Left colon (tissue), 2 donors: ENCODE measurements at regions not wholly inside any gene's neighbourhood (a gene's known extent, or its start where the extent isn't known, plus 50 kb on each side); places are given as distances from the start of the nearest gene placed in this dataset.
A peak's percentile ranks its signal among the peaks of the same experiment; 100 is the strongest.

Experiments used
- ATAC-seq: fragments of 200-7000 bp; cut with Tn5 transposase; one replicate; pipeline ENCODE4 v1.9.1; 2020; ENCODE audit warnings: mild to moderate bottlenecking, moderate library complexity
- DNase-seq, 2 donors: peaks; one replicate each; pipeline ENCODE4 v3.0.0-alpha.2; 2020
- intact Hi-C, 2 donors: fragments of 100-400 bp; cut with DNase I in 1 of 2; cut with micrococcal nuclease in 1 of 2; formaldehyde crosslinking; loops; one replicate each; pipeline versions ENCODE4 v1.11.2 to v1.14.0; 2022; cut with DNase I, micrococcal nuclease
- donor health status: DM: no; HTN: no; CAD: no.
- donor health status: DM: yes; HTN: yes; CAD: no.

DNA sequence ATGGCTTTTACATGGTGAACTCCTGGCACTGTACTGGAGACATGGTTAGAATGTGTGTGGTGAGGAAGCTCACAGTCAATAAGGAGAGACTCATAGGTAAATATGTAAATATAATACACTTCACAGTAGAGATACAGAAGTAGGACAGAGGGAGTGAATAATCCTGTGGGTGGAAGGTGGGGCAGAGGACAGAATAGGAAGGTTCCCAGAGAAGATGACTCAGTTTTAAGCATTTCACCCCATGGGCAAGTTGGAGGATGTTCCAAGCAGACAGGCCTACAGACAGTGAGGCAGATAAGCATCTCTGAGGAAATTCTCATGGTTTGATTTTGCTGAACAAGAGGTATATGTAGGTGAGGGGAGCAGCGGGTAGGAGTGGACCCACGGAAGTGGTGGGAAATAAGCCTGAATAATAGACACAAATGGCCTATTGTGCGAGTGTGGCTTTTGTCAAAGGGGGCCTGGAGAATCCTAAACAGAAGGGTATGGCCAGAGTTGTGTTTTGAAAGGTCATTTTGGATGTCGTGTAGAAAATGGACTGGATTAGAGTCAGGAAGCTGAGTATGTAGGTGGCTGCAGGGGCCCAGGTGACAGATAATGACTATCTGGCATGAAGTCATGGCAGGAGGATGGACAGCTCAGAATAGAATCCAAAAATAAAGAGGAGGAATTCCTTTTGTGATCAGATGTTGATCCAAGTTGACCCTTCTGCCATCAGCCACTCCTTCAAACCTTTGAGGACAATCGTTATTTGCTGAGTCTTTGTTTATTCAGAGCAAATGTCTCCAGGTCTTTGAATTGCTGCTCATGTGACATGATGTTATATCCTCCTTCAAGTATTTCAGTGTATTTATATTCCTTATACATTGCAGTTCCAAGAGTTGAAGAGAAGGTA lies 97.3 kb upstream of the THRB start:
- DNase-seq (no peak), ATAC-seq (peak; percentile 65)
- intact Hi-C loops: no loop called here

DNA sequence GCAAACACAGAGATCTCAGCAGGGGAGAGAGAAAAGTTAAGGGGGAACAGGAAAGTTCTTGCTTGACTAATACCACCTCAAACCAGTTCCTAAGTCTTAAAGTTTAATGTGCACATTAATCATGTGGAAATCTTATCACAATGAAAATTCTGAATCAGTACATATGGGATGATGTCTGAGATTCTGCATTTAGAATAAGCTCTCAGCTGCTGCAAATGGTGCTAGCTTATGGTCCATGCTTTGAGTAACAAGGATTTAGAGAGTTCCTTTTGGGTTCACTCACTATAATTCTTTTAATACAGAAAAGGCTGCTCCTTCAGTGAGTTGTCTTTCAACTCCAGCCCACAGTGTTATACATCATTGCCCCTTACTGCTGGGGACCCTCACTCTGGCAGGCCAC lies 99.5 kb upstream of the THRB start:
- DNase-seq (no peak), ATAC-seq (no peak)
- intact Hi-C loops: no loop called here

GRCh38 chr3:24595796-24596195 lies 101.1 kb upstream of the THRB start:
- ATAC-seq (peak; percentile 57), DNase-seq (no peak)
- intact Hi-C loops: no loop called here

- DNase-seq (no peak), ATAC-seq (no peak)
- intact Hi-C loops: no loop called here
Observed at GRCh38 chr3:24596626-24597025, 102.0 kb upstream of the THRB start.

- intact Hi-C loops: no loop called here
- no peak for DNase-seq
- peak; percentile 81 for ATAC-seq
Observed at GRCh38 chr3:24598695-24599470, 104.2 kb upstream of the THRB start.

GRCh38 chr3:24601066-24601939 lies 106.7 kb upstream of the THRB start:
- intact Hi-C loops: no loop called here
- no peak for DNase-seq
- no peak for ATAC-seq

- DNase-seq: no peak
- ATAC-seq: peak; percentile 30
- intact Hi-C loops: no loop called here
Observed at GRCh38 chr3:24604215-24604614, 109.6 kb upstream of the THRB start.

GRCh38 chr3:24605511-24606028 lies 110.9 kb upstream of the THRB start:
- ATAC-seq (no peak), DNase-seq (no peak)
- intact Hi-C loops: no loop called here

GRCh38 chr3:24607281-24607680 lies 112.6 kb upstream of the THRB start:
- no peak for DNase-seq
- intact Hi-C loops: no loop called here
- no peak for ATAC-seq

DNA sequence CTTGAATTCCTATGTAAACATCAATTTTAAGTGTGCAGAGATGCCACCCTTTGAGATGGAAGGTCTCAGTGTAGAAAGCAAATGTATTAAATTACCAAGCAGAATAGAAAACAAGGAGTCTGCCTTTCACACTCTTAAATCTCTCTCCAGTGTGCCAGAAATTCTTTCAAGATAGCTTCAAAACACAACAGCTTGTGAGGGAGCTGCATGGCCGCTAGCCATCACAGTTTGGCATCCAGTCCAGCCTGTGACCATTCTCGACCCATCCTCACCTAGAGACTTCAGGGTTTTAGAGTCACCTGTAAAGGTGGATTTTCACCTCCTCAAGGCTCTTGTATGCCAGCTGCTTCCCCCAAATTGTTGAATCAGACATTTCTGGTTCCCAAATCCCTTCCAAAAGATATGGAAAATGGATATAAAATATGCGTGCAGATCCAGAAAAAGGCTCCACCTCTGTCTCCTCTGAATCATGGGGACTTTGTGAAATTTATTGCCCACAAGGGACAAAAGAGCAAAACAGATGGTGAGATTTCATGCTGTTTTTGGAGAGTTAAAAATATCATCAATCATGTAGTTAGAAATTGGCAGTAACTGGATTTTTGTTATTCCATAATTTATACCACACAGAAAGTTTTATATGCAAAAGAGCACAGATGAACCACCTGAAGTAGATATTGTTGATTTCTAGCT lies 114.2 kb upstream of the THRB start:
- DNase-seq (no peak), ATAC-seq (no peak)
- intact Hi-C loops: no loop called here

DNA sequence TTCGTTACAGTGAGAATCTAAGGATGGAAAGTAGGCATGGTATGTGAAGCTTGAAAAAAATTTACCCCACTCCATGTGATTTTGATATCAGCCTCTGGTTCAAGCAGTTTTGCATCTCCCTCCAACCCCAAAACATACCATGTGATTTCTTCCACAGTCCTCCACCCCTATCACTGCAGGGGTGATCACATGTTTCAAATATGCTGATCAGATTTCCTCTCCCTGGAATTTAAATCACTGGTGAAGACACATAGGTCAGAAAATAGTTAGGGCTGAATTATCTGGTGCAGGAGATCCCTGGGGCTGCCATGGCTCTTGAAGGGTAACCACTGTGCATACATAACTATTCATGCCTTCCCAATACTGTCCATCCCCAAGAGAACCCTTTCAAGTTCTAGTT lies 119.7 kb upstream of the THRB start:
- DNase-seq (no peak), ATAC-seq (no peak)
- intact Hi-C loops: no loop called here

- DNase-seq (no peak), ATAC-seq (no peak)
- intact Hi-C loops: no loop called here
Observed at GRCh38 chr3:24615177-24615576, 120.5 kb upstream of the THRB start.

DNA sequence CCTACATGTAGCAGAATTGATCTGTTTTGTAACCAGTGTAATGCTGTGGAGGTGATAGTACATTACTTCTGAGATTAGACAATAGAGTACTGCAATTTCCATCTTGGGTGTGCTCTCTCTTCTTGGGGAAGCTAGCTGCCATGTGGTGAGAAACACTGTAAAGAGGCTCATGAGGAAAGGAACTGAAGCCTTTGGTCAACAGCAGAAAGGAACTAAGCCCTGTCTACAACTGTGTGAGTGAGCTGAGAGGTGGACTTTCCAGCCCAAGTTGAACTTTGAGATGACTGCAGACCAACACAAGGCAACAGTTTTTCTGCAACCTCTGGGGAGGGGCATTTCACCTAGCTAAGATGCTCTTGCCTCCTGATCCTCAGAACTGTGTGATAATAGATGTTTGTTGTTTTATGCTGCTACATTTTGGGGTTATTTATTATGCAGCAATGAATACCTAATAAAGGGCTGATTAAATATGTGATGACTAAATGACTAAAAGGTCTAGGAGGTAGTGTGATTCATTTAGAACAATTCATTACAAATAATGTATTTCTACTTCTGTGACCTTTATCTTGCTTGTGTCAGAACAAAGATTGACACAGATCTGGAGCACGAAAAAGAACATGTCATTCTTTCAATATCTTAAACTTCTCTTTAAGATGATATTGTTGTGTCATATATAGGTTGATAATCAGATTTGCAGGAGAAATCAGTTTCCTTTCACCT lies 121.6 kb upstream of the THRB start:
- intact Hi-C loops: no loop called here
- ATAC-seq: no peak
- no peak for DNase-seq

GRCh38 chr3:24622138-24622537 lies 127.5 kb upstream of the THRB start:
- DNase-seq (no peak), ATAC-seq (peak; percentile 40)
- intact Hi-C loops: no loop called here

- intact Hi-C loops: no loop called here
Observed at GRCh38 chr3:24622696-24623225, 128.1 kb upstream of the THRB start.

GRCh38 chr3:24623657-24624056 lies 129.0 kb upstream of the THRB start:
- DNase-seq (no peak), ATAC-seq (no peak)
- intact Hi-C loops: no loop called here

More at GRCh38 chr3:24622696-24623225, 128.1 kb upstream of the THRB start:
- ATAC-seq (no peak), DNase-seq (no peak)

DNA sequence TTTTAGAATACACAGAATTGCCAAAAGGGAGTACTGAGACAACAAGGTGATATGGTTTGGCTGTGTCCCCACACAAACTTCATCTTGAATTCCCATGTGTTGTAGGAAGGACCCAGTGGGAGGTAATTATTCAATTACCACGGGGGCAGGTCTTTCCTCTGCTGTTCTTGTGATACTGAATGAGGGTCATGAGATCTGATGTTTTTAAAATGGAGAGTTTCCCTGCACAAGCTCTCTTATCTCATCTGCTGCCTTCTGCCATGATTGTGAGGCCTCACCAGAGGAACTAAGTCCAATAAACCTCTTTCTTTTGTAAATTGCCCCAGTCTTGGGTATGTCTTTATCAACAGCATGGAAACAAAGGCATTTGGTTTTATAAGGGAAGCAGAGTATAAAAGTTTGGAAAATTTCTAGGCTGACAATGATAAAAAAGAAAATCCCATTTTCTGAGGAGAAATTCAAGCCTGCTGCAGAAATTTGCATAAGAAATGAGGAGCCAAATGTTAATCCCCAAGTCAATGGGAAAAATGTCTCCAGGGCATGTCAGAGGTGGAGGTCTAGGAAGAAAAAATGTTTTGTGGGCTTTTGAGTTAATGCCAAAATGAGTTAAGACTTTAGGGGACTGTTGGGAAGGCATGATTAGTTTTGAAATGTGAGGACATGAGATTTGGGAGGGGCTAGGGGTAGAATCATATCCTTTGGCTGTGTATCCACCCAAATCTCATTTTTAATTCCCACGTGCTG lies 130.5 kb upstream of the THRB start:
- no peak for DNase-seq
- ATAC-seq: no peak
- intact Hi-C loops: no loop called here
